Keratinocyte (primary cell): ENCODE measurements at regions not wholly inside any gene's neighbourhood (a gene's known extent, or its start where the extent isn't known, plus 50 kb on each side); places are given as distances from the start of the nearest gene placed in this dataset.

Experiments used
- EZH2 ChIP-seq: IDR thresholded peaks from one replicate; pipeline ENCODE4 v1.6.1; 2012; ENCODE audit warnings: inconsistent platforms, mild to moderate bottlenecking, low read length, moderate library complexity
- TF ChIP-seq, protein P1 (sequence below), 3 experiments: IDR thresholded peaks in 1 of 3; conservative IDR thresholded peaks in 1 of 3; optimal IDR thresholded peaks in 1 of 3; 2 replicates in 2 of 3; 3 replicates in 1 of 3; pipeline versions ENCODE3 to v1.5.1; 2011; ENCODE audit warnings: low read length in 3 of 3, mild to moderate bottlenecking in 3 of 3, moderate library complexity in 2 of 3, control low read depth in 1 of 3, inconsistent platforms in 1 of 3; ENCODE audit not compliant: insufficient read depth in 2 of 3; ENCODE audit errors: extremely low read depth in 1 of 3

DNA sequence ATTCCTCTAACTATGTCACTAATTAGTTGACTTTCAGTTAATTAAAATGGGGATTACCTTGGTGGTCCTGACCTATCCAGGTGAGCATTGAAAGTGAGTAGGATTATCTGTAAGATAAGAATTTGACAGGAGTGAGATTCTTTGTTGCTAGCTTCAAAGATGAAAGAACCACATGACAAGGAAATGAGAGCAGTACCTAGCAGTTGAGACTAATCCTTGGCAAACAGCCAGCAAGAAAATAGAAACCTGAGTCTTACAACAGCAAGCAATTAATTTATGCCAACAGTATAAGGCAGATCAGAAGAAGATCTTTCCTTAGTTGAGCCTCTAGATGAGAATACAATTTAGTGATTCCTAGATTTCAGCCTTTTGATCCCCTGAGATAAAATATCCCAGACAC, 1058.4 kb downstream of the LRFN5 start:
- TF ChIP-seq EZH2, result no peak
- TF ChIP-seq, protein P1, sequence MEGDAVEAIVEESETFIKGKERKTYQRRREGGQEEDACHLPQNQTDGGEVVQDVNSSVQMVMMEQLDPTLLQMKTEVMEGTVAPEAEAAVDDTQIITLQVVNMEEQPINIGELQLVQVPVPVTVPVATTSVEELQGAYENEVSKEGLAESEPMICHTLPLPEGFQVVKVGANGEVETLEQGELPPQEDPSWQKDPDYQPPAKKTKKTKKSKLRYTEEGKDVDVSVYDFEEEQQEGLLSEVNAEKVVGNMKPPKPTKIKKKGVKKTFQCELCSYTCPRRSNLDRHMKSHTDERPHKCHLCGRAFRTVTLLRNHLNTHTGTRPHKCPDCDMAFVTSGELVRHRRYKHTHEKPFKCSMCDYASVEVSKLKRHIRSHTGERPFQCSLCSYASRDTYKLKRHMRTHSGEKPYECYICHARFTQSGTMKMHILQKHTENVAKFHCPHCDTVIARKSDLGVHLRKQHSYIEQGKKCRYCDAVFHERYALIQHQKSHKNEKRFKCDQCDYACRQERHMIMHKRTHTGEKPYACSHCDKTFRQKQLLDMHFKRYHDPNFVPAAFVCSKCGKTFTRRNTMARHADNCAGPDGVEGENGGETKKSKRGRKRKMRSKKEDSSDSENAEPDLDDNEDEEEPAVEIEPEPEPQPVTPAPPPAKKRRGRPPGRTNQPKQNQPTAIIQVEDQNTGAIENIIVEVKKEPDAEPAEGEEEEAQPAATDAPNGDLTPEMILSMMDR (optimal IDR thresholded peaks at IDR 0.05 in 1 of 3, IDR thresholded peaks at IDR 0.05 in 1 of 3, conservative IDR thresholded peaks at IDR 0.05 in 1 of 3; ENCODE audit: extremely low read depth in 1 of 3, insufficient read depth in 2 of 3, low read length in 3 of 3), result no peak
